Neural cell (in vitro differentiated cells): ENCODE measurements at regions not wholly inside any gene's neighbourhood (a gene's known extent, or its start where the extent isn't known, plus 50 kb on each side); places are given as distances from the start of the nearest gene placed in this dataset.

ENCODE experiments used
- H2AFZ ChIP-seq: fragments of 200-600, 300-800 bp; sonication (generic), shearing (Covaris generic); 2 replicates; pipeline ENCODE4 v1.6.0; 2014; ENCODE audit warnings: low read depth, mild to moderate bottlenecking, antibody characterized with exemption, low read length, moderate library complexity
- H3F3A ChIP-seq: fragments of 200-600 bp; shearing (Covaris generic); 2 replicates; pipeline ENCODE4 v1.6.1; 2016; ENCODE audit warnings: mild to moderate bottlenecking, moderate library complexity, mixed read lengths, antibody characterized with exemption, low read length; ENCODE audit not compliant: insufficient read depth, poor library complexity, severe bottlenecking
- H3K27ac ChIP-seq: fragments of 200-600, 300-800 bp; sonication (generic), shearing (Covaris generic); 2 replicates; pipeline ENCODE4 v1.5.1; 2014; ENCODE audit warnings: mild to moderate bottlenecking, low read length, moderate library complexity
- H3K27me3 ChIP-seq: fragments of 300-800, 200-600 bp; sonication (generic), shearing (Covaris generic); 2 replicates; pipeline ENCODE4 v1.6.0; 2014; ENCODE audit warnings: mild to moderate bottlenecking, low read depth, low read length, moderate library complexity; ENCODE audit not compliant: insufficient read depth
- H3K36me3 ChIP-seq: fragments of 300-800, 200-600 bp; sonication (generic), shearing (Covaris generic); 2 replicates; pipeline ENCODE4 v1.5.1; 2014; ENCODE audit warnings: mild to moderate bottlenecking, antibody characterized with exemption, low read length, moderate library complexity; ENCODE audit not compliant: insufficient read depth
- H3K4me2 ChIP-seq: fragments of 300-800, 200-600 bp; sonication (generic), shearing (Covaris generic); 2 replicates; pipeline ENCODE4 v1.6.0; 2014; ENCODE audit warnings: mild to moderate bottlenecking, low read length
- H3K4me3 ChIP-seq: fragments of 300-800, 200-600 bp; sonication (generic), shearing (Covaris generic); 2 replicates; pipeline ENCODE4 v1.5.1; 2014; ENCODE audit warnings: mild to moderate bottlenecking, low read length, moderate library complexity
- H3K79me2 ChIP-seq: fragments of 200-600 bp; shearing (Covaris generic); replicated peaks from 2 replicates; pipeline ENCODE4 v1.6.0; 2014; ENCODE audit warnings: mild to moderate bottlenecking, low read length, moderate library complexity; ENCODE audit not compliant: insufficient read depth
- H3K9ac ChIP-seq: fragments of 300-800, 200-600 bp; sonication (generic), shearing (Covaris generic); 2 replicates; pipeline ENCODE4 v1.6.1; 2016; ENCODE audit warnings: mild to moderate bottlenecking, low read length, mixed read lengths
- H3K9me2 ChIP-seq: fragments of 200-600 bp; shearing (Covaris generic); 2 replicates; pipeline ENCODE4 v1.6.1; 2016; ENCODE audit warnings: mild to moderate bottlenecking, low read length, mixed read lengths; ENCODE audit not compliant: insufficient read depth
- H3K9me3 ChIP-seq: fragments of 200-600, 300-800 bp; sonication (generic), shearing (Covaris generic); 2 replicates; pipeline ENCODE4 v1.6.1; 2016; ENCODE audit warnings: mild to moderate bottlenecking, mixed run types, low read length, moderate library complexity, mixed read lengths
- H4K20me1 ChIP-seq: fragments of 200-600 bp; shearing (Covaris generic); 2 replicates; pipeline ENCODE4 v1.6.1; 2016; ENCODE audit warnings: mild to moderate bottlenecking, mixed run types; ENCODE audit not compliant: insufficient read depth
- CTCF ChIP-seq: fragments of 450-650 bp; IDR thresholded peaks from 2 replicates; pipeline ENCODE4 v1.5.1; 2014; ENCODE audit warnings: antibody characterized with exemption, mild to moderate bottlenecking, moderate library complexity; ENCODE audit not compliant: poor library complexity, severe bottlenecking
- EP300 ChIP-seq: fragments of 450-650 bp; conservative IDR thresholded peaks from 2 replicates; pipeline ENCODE4 v1.6.1; 2014; ENCODE audit warnings: antibody characterized with exemption, mild to moderate bottlenecking, moderate library complexity; ENCODE audit not compliant: poor library complexity, severe bottlenecking
- EZH2 ChIP-seq: fragments of 200-600, 300-800 bp; shearing (Covaris generic), sonication (generic); IDR thresholded peaks from 2 replicates; pipeline ENCODE4 v1.6.1; 2014; ENCODE audit warnings: antibody characterized with exemption, low read length, borderline replicate concordance, mild to moderate bottlenecking; ENCODE audit not compliant: insufficient read depth, poor library complexity, severe bottlenecking
- MXI1 ChIP-seq: fragments of 450-650 bp; conservative IDR thresholded peaks from 2 replicates; pipeline ENCODE4 v1.6.1; 2014; ENCODE audit warnings: antibody characterized with exemption, mild to moderate bottlenecking; ENCODE audit not compliant: poor library complexity, severe bottlenecking
- POLR2AphosphoS5 ChIP-seq: IDR thresholded peaks from 2 replicates; pipeline ENCODE4 v1.6.1; 2012
- RAD21 ChIP-seq: fragments of 450-650 bp; conservative IDR thresholded peaks from 2 replicates; pipeline ENCODE4 v1.6.1; 2014; ENCODE audit warnings: antibody characterized with exemption, mild to moderate bottlenecking, moderate library complexity
- REST ChIP-seq: IDR thresholded peaks from 2 replicates; pipeline ENCODE4 v1.6.1; 2012; ENCODE audit warnings: borderline replicate concordance
- SMC3 ChIP-seq: fragments of 450-650 bp; conservative IDR thresholded peaks from 2 replicates; pipeline ENCODE4 v1.6.1; 2014; ENCODE audit warnings: antibody characterized with exemption, mild to moderate bottlenecking, moderate library complexity; ENCODE audit not compliant: poor library complexity
- TAF1 ChIP-seq: IDR thresholded peaks from 2 replicates; pipeline ENCODE4 v1.6.1; 2012; ENCODE audit warnings: low read depth

- no peaks in the 10 kb centered on the region for H3K9me3 ChIP-seq
- no peaks in the 10 kb centered on the region for H3K27me3 ChIP-seq
- H4K20me1 ChIP-seq, result no peaks in the 10 kb centered on the region
- H3K27ac ChIP-seq, result no peak overlapping the region
- no peak overlapping the region for H3K4me2 ChIP-seq
- H2AFZ ChIP-seq, result no peak overlapping the region
- no peak for TF ChIP-seq SMC3
- no peaks in the 10 kb centered on the region for H3F3A ChIP-seq
- H3K36me3 ChIP-seq, result no peaks in the 10 kb centered on the region
- no peak overlapping the region for H3K4me3 ChIP-seq
- no peak overlapping the region for H3K9ac ChIP-seq
- no peaks in the 10 kb centered on the region for H3K9me2 ChIP-seq
- H3K79me2 ChIP-seq, result no peaks in the 10 kb centered on the region
Measured at GRCh38 chr4:34362654-34363053, 1881.7 kb downstream of the ARAP2 start.

GRCh38 chr4:34363842-34364241 is 1880.5 kb downstream of the ARAP2 start:
- Histone ChIP-seq H3K27ac (no peak overlapping the region), H3K9me3 (no peaks in the 10 kb centered on the region), H3K9me2 (no peaks in the 10 kb centered on the region), H2AFZ (no peak overlapping the region), H3K27me3 (no peaks in the 10 kb centered on the region), H3K9ac (no peak overlapping the region), H3K4me2 (no peak overlapping the region), H3K36me3 (no peaks in the 10 kb centered on the region), H3F3A (no peaks in the 10 kb centered on the region), H3K4me3 (no peak overlapping the region), H4K20me1 (no peaks in the 10 kb centered on the region), H3K79me2 (no peaks in the 10 kb centered on the region)
- TF ChIP-seq TAF1 (no peak), RAD21 (no peak), EZH2 (no peak), MXI1 (no peak), SMC3 (no peak), CTCF (no peak), EP300 (no peak), REST (no peak), POLR2AphosphoS5 (no peak)

- Histone ChIP-seq H3K4me3 (no peak overlapping the region), H3K9me2 (no peaks in the 10 kb centered on the region), H3K9ac (no peak overlapping the region), H3F3A (no peaks in the 10 kb centered on the region), H4K20me1 (no peaks in the 10 kb centered on the region), H3K27me3 (no peaks in the 10 kb centered on the region), H3K36me3 (no peaks in the 10 kb centered on the region), H3K9me3 (no peaks in the 10 kb centered on the region), H3K79me2 (no peaks in the 10 kb centered on the region), H2AFZ (no peak overlapping the region), H3K4me2 (no peak overlapping the region), H3K27ac (no peak overlapping the region)
- TF ChIP-seq SMC3 (no peak), EP300 (no peak), REST (no peak), TAF1 (no peak), RAD21 (no peak), EZH2 (no peak), POLR2AphosphoS5 (no peak), MXI1 (no peak), CTCF (no peak)
Measured at GRCh38 chr4:34365946-34366345, 1878.4 kb downstream of the ARAP2 start.
